ENCODE measurements at regions not wholly inside any gene's neighbourhood (a gene's known extent, or its start where the extent isn't known, plus 50 kb on each side); places are given as distances from the start of the nearest gene placed in this dataset.

- TF ChIP-seq CTCF (IDR thresholded peaks at IDR 0.05) (no peak), POLR2A (IDR thresholded peaks at IDR 0.05) (no peak)
Measured at GRCh38 chr7:91398341-91398740, 134.1 kb downstream of the FZD1 start.

Measured in gastroesophageal sphincter (tissue), 3 donors.